ENCODE measurements at regions not wholly inside any gene's neighbourhood (a gene's known extent, or its start where the extent isn't known, plus 50 kb on each side); places are given as distances from the start of the nearest gene placed in this dataset.

DNA sequence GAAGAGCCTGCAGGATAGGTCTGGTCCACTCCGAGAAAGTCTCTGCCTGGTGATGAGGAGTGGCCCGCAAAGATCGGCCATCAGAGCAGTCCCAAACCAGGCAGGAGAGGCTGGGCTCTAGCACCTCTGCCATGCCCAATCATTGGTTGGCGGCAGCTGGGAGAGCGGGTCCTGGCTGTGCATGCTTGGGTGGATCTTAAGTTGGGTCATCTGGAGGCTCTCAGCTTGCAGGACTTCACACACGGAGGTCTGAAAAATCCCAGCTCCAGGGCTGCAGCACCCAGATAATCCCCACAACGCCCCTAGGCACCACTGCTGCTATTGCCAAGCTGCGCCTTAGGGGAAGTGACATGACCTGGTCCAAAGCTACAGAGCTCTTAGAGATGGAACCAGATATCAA is 766.7 kb upstream of the TBX3 start:
- no peaks in the 10 kb centered on the region for H3K36me3 ChIP-seq (replicated peaks in 1 of 2; ENCODE audit: control insufficient read depth in 1 of 2, insufficient read depth in 2 of 2, low read length in 2 of 2)
- H3K27ac ChIP-seq (ENCODE audit: low read depth in 1 of 2, low read length in 2 of 2) = no peak overlapping the region
- no peaks in the 10 kb centered on the region for H4K20me1 ChIP-seq (ENCODE audit: insufficient read depth, low read length)
- Mint-ChIP-seq H3K4me1 (no peaks in the 10 kb centered on the region), H3K4me3 (peak overlapping the region in 1 of 2 donors; percentile 40), H3K36me3 (no peaks in the 10 kb centered on the region), H3K27me3 (ENCODE audit: low read depth in 3 of 3) (peaks cover 29 to 38% (median 38%) of the 10 kb centered on the region in 3 donors), H3K9me3 (peaks cover 0 to 8% (median 0%) of the 10 kb centered on the region in 7 donors), H3K27ac (no peak overlapping the region)
- TF ChIP-seq, protein P1, sequence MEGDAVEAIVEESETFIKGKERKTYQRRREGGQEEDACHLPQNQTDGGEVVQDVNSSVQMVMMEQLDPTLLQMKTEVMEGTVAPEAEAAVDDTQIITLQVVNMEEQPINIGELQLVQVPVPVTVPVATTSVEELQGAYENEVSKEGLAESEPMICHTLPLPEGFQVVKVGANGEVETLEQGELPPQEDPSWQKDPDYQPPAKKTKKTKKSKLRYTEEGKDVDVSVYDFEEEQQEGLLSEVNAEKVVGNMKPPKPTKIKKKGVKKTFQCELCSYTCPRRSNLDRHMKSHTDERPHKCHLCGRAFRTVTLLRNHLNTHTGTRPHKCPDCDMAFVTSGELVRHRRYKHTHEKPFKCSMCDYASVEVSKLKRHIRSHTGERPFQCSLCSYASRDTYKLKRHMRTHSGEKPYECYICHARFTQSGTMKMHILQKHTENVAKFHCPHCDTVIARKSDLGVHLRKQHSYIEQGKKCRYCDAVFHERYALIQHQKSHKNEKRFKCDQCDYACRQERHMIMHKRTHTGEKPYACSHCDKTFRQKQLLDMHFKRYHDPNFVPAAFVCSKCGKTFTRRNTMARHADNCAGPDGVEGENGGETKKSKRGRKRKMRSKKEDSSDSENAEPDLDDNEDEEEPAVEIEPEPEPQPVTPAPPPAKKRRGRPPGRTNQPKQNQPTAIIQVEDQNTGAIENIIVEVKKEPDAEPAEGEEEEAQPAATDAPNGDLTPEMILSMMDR (IDR thresholded peaks at IDR 0.05) = no peak
- no peak overlapping the region for H3K4me3 ChIP-seq (replicated peaks in 1 of 3; ENCODE audit: low read depth in 2 of 3, low read length in 3 of 3)
- peaks cover 16 to 36% of the 10 kb centered on the region in 2 donors for H3K27me3 ChIP-seq (ENCODE audit: control insufficient read depth in 2 of 2, insufficient read depth in 2 of 2, low read length in 2 of 2)
- DNase-seq = no peak
- no peak overlapping the region for H3K4me2 ChIP-seq (replicated peaks; ENCODE audit: extremely low read depth, low read length, poor library complexity, severe bottlenecking)
- no peak overlapping the region for H2AFZ ChIP-seq (ENCODE audit: insufficient read depth, low read depth, low read length, poor library complexity, severe bottlenecking)
- intact Hi-C loops (cut with micrococcal nuclease) = no loop called here
- 90% methylated on average over 7 of the region's 8 CpGs for WGBS (ENCODE audit: insufficient coverage)
- H3K9ac ChIP-seq (ENCODE audit: insufficient read depth, low read length, poor library complexity, severe bottlenecking) = no peak overlapping the region
- no peaks in the 10 kb centered on the region for H3K9me3 ChIP-seq (replicated peaks in 1 of 2; ENCODE audit: control insufficient read depth in 1 of 2, insufficient read depth in 1 of 2, low read length in 2 of 2)
- H3K4me1 ChIP-seq (ENCODE audit: control insufficient read depth in 1 of 2, insufficient read depth in 2 of 2, low read length in 2 of 2) = no peaks in the 10 kb centered on the region
- no peaks in the 10 kb centered on the region for H3K79me2 ChIP-seq (ENCODE audit: insufficient read depth, low read length)

DNA sequence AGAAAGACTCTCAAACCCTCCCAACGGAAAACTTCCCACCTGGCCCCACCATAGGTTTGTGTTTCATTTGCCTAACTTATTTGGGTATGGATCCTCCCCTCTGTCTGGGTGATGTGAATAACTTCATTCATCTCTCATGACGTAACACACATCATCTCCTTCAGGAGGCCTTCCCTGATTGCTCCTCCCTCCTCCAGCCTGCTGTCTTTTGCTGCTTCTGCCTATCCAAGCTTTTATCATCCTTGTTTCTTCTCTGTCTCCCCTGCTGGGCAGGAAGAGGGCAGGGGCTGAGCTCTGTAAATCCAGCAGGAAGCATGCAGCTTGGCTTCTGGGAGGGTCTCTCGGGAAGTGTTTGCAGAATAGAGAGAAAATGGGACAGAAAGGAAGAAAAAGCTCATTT is 766.0 kb upstream of the TBX3 start:
- WGBS (ENCODE audit: insufficient coverage) = no CpG with 5 or more reads among the region's 3 CpGs
- no peak overlapping the region for H3K4me2 ChIP-seq (replicated peaks; ENCODE audit: extremely low read depth, low read length, poor library complexity, severe bottlenecking)

More for the DNA sequence above, 766.0 kb upstream of the TBX3 start:
- no peak for DNase-seq
- no peak overlapping the region for H3K9ac ChIP-seq (ENCODE audit: insufficient read depth, low read length, poor library complexity, severe bottlenecking)
- no peak overlapping the region for H2AFZ ChIP-seq (ENCODE audit: insufficient read depth, low read depth, low read length, poor library complexity, severe bottlenecking)
- H3K9me3 ChIP-seq (replicated peaks in 1 of 2; ENCODE audit: control insufficient read depth in 1 of 2, insufficient read depth in 1 of 2, low read length in 2 of 2) = no peaks in the 10 kb centered on the region
- no peak overlapping the region for H3K4me3 ChIP-seq (replicated peaks in 1 of 3; ENCODE audit: low read depth in 2 of 3, low read length in 3 of 3)
- no peaks in the 10 kb centered on the region for H3K4me1 ChIP-seq (ENCODE audit: control insufficient read depth in 1 of 2, insufficient read depth in 2 of 2, low read length in 2 of 2)
- no peaks in the 10 kb centered on the region for H4K20me1 ChIP-seq (ENCODE audit: insufficient read depth, low read length)
- TF ChIP-seq, protein P1 (IDR thresholded peaks at IDR 0.05) = no peak
- intact Hi-C loops (cut with micrococcal nuclease) = no loop called here
- H3K27ac Mint-ChIP-seq = no peak overlapping the region
- H3K4me1 Mint-ChIP-seq = no peaks in the 10 kb centered on the region
- H3K27me3 Mint-ChIP-seq (ENCODE audit: low read depth in 3 of 3) = peaks cover 31 to 38% (median 38%) of the 10 kb centered on the region in 3 donors
- H3K36me3 Mint-ChIP-seq = no peaks in the 10 kb centered on the region
- peaks cover 0 to 6% (median 0%) of the 10 kb centered on the region in 7 donors for H3K9me3 Mint-ChIP-seq
- H3K79me2 ChIP-seq (ENCODE audit: insufficient read depth, low read length) = no peaks in the 10 kb centered on the region
- no peaks in the 10 kb centered on the region for H3K36me3 ChIP-seq (replicated peaks in 1 of 2; ENCODE audit: control insufficient read depth in 1 of 2, insufficient read depth in 2 of 2, low read length in 2 of 2)
- H3K27me3 ChIP-seq (ENCODE audit: control insufficient read depth in 2 of 2, insufficient read depth in 2 of 2, low read length in 2 of 2) = peaks cover 16 to 36% of the 10 kb centered on the region in 2 donors
- H3K4me3 Mint-ChIP-seq = peak overlapping the region in 1 of 2 donors; percentile 54
- H3K27ac ChIP-seq (ENCODE audit: low read depth in 1 of 2, low read length in 2 of 2) = no peak overlapping the region
